ENCODE measurements at regions not wholly inside any gene's neighbourhood (a gene's known extent, or its start where the extent isn't known, plus 50 kb on each side); places are given as distances from the start of the nearest gene placed in this dataset.

- DNase-seq, result no peak
Observed at GRCh38 chrX:49773993-49774392, 55.1 kb upstream of the PAGE4 start.

- DNase-seq, result no peak
Observed at GRCh38 chrX:49767236-49767635, 61.9 kb upstream of the PAGE4 start.

GRCh38 chrX:49762175-49762720 is 66.5 kb upstream of the PAGE1 start:
- no peak for DNase-seq

- peak in 1 of 2 experiments; percentile 2 for DNase-seq
Observed at GRCh38 chrX:49761481-49761880, 65.7 kb upstream of the PAGE1 start.

- no peak for DNase-seq
Observed at GRCh38 chrX:49760290-49760890, 64.6 kb upstream of the PAGE1 start.

- no peak for DNase-seq
Observed at GRCh38 chrX:49756692-49757091, 60.9 kb upstream of the PAGE1 start.

GRCh38 chrX:49754233-49754857 is 58.6 kb upstream of the PAGE1 start:
- DNase-seq, result peak in 1 of 2 experiments; percentile 10

DNA sequence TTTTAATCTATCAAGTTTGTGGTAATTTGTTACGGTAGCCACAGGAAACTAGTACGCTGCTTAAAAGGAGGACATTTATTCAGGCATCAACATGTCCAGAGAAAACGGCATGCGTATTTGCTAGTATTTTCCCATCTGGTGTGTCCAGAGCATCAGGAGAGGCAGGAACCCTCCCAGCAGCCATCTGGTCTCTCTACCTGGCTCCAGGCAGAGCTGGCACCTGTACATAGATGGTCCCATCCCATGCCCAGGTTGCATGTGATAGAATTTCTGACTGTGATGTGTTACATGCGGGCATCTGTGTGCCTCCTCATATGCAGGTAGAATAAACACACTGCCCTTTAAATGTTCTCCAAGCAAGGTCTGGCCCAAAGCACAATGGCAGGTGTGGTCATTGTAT is 57.9 kb upstream of the PAGE1 start:
- no peak for DNase-seq

DNA sequence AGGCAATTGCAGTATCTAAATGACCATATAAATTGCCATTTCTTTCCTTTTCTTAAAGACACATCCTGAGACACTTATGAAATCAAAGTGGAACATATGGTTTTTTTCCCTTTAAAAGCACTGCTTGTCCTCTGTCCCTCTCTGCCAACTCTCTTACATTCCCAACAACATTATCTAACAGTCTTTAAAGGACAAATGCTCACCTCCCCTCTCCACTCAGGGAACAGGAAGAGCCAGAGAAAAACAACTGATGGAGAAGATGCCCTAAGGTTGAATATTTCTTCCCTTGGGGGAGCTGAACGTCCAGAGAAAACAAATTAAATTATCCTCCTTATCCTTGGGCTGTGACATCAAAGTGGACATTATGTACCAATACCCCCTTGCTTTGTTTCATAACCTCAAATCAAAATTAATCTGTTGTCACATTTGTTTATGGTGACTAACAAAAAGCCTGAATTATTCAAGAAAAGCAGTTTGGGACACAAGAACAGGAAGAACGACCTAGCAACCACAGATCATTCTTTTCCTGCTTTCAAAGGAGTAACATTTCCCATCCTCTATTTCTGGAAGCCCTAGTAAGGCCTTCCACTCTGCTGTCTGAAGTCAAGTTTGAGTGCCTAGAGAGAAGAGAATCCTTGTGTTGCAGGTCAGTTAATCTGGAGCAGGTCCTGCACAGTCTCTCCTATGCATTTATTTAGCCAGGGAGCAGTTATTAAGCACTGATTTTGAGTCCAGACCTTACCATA is 52.6 kb upstream of the PAGE1 start:
- DNase-seq, result no peak

- DNase-seq, result no peak
Observed at GRCh38 chrX:49746306-49746705, 50.5 kb upstream of the PAGE1 start.

Data from NCI-H1930 (cell line).